OCI-LY1 (cell line): ENCODE measurements at regions not wholly inside any gene's neighbourhood (a gene's known extent, or its start where the extent isn't known, plus 50 kb on each side); places are given as distances from the start of the nearest gene placed in this dataset.

ENCODE experiments used
- H2AFZ ChIP-seq: fragments of 200-600 bp; sonication (generic), shearing (Covaris generic); 2 replicates; pipeline ENCODE4 v1.6.0; 2014; ENCODE audit warnings: antibody characterized with exemption, mild to moderate bottlenecking, low read length
- H3F3A ChIP-seq: fragments of 200-600 bp; sonication (generic), shearing (Covaris generic); 2 replicates; pipeline ENCODE4 v1.6.0; 2014; ENCODE audit warnings: mild to moderate bottlenecking, antibody characterized with exemption, low read length, moderate library complexity; ENCODE audit not compliant: insufficient read depth
- H3K27ac ChIP-seq: fragments of 200-600 bp; sonication (generic); 2 replicates; pipeline ENCODE4 v1.5.1; 2014; ENCODE audit warnings: low read length, mixed run types, mild to moderate bottlenecking, low read depth; ENCODE audit not compliant: poor library complexity, severe bottlenecking
- H3K27me3 ChIP-seq: fragments of 200-600 bp; sonication (generic); 2 replicates; pipeline ENCODE4 v1.6.0; 2014; ENCODE audit warnings: antibody characterized with exemption, mild to moderate bottlenecking, low read length, moderate library complexity; ENCODE audit not compliant: insufficient read depth
- H3K36me3 ChIP-seq: fragments of 200-600 bp; sonication (generic); 2 replicates; pipeline ENCODE4 v1.6.1; 2014; ENCODE audit warnings: mild to moderate bottlenecking, antibody characterized with exemption, low read length, moderate library complexity, mixed read lengths; ENCODE audit not compliant: insufficient read depth
- H3K4me1 ChIP-seq: fragments of 200-600 bp; sonication (generic); 2 replicates; pipeline ENCODE4 v1.5.1; 2014; ENCODE audit warnings: mild to moderate bottlenecking, low read length, moderate library complexity; ENCODE audit not compliant: insufficient read depth, severe bottlenecking
- H3K4me2 ChIP-seq: fragments of 200-600 bp; sonication (generic), shearing (Covaris generic); 2 replicates; pipeline ENCODE4 v1.6.1; 2014; ENCODE audit warnings: low read length
- H3K4me3 ChIP-seq: fragments of 200-600 bp; sonication (generic); 2 replicates; pipeline ENCODE4 v1.5.1; 2014; ENCODE audit warnings: low read length, low read depth, mild to moderate bottlenecking, mixed read lengths; ENCODE audit not compliant: poor library complexity, severe bottlenecking
- H3K79me2 ChIP-seq: fragments of 200-600 bp; shearing (Covaris generic); 2 replicates; pipeline ENCODE4 v1.6.1; 2016; ENCODE audit warnings: mixed run types, low read length, mixed read lengths; ENCODE audit not compliant: insufficient read depth
- H3K9ac ChIP-seq: fragments of 200-600 bp; sonication (generic), shearing (Covaris generic); 2 replicates; pipeline ENCODE4 v1.6.1; 2014; ENCODE audit warnings: mild to moderate bottlenecking, low read length, mixed read lengths
- H3K9me2 ChIP-seq: fragments of 200-600 bp; sonication (generic), shearing (Covaris generic); 2 replicates; pipeline ENCODE4 v1.6.1; 2014; ENCODE audit warnings: low read depth, mild to moderate bottlenecking, low read length, mixed read lengths
- H3K9me3 ChIP-seq: fragments of 200-600 bp; shearing (Covaris generic); 2 replicates; pipeline ENCODE4 v1.6.1; 2014; ENCODE audit warnings: low read length, mixed read lengths
- H4K20me1 ChIP-seq: fragments of 200-600 bp; sonication (generic), shearing (Covaris generic); 2 replicates; pipeline ENCODE4 v1.6.0; 2016; ENCODE audit warnings: mild to moderate bottlenecking, low read length; ENCODE audit not compliant: insufficient read depth
- CTCF ChIP-seq: fragments of 200-600 bp; sonication (generic), shearing (Covaris generic); IDR thresholded peaks from 2 replicates; pipeline ENCODE4 v1.5.1; 2017; ENCODE audit warnings: mild to moderate bottlenecking, antibody characterized with exemption, low read length, moderate library complexity, mixed read lengths
- EZH2 ChIP-seq: fragments of 200-600 bp; sonication (generic), shearing (Covaris generic); IDR thresholded peaks from 2 replicates; pipeline ENCODE4 v1.8.0; 2017; ENCODE audit warnings: borderline replicate concordance, mixed run types, mild to moderate bottlenecking, antibody characterized with exemption, low read length, moderate library complexity, mixed read lengths

GRCh38 chr14:99333214-99333613 is 61.2 kb upstream of the BCL11B start:
- Histone ChIP-seq H3K27ac (no peak overlapping the region), H3K9me2 (no peaks in the 10 kb centered on the region), H3K79me2 (no peaks in the 10 kb centered on the region), H3K4me3 (no peak overlapping the region), H3K9ac (no peak overlapping the region), H3K4me2 (no peak overlapping the region), H3K4me1 (no peaks in the 10 kb centered on the region), H3K9me3 (no peaks in the 10 kb centered on the region), H2AFZ (no peak overlapping the region), H3K36me3 (no peaks in the 10 kb centered on the region), H4K20me1 (no peaks in the 10 kb centered on the region), H3K27me3 (no peaks in the 10 kb centered on the region), H3F3A (no peaks in the 10 kb centered on the region)
- TF ChIP-seq EZH2 (no peak), CTCF (no peak)

- H3K9me2 ChIP-seq = no peaks in the 10 kb centered on the region
- H3K4me2 ChIP-seq = no peak overlapping the region
- H3K4me3 ChIP-seq = no peak overlapping the region
- H3K27ac ChIP-seq = no peak overlapping the region
- H2AFZ ChIP-seq = no peak overlapping the region
- no peaks in the 10 kb centered on the region for H3K27me3 ChIP-seq
- TF ChIP-seq CTCF (no peak), EZH2 (no peak)
- no peaks in the 10 kb centered on the region for H3K36me3 ChIP-seq
- no peaks in the 10 kb centered on the region for H4K20me1 ChIP-seq
- H3F3A ChIP-seq = no peaks in the 10 kb centered on the region
- H3K9ac ChIP-seq = no peak overlapping the region
- no peaks in the 10 kb centered on the region for H3K9me3 ChIP-seq
- H3K79me2 ChIP-seq = no peaks in the 10 kb centered on the region
- H3K4me1 ChIP-seq = no peaks in the 10 kb centered on the region
Observed at GRCh38 chr14:99331811-99332210, 59.8 kb upstream of the BCL11B start.

GRCh38 chr14:99330316-99331240 is 58.6 kb upstream of the BCL11B start:
- Histone ChIP-seq H3K9ac (no peak overlapping the region), H3K27me3 (no peaks in the 10 kb centered on the region), H3K9me2 (no peaks in the 10 kb centered on the region), H3K79me2 (no peaks in the 10 kb centered on the region), H3F3A (no peaks in the 10 kb centered on the region), H3K27ac (no peak overlapping the region), H3K9me3 (no peaks in the 10 kb centered on the region), H4K20me1 (no peaks in the 10 kb centered on the region), H3K36me3 (no peaks in the 10 kb centered on the region), H3K4me2 (no peak overlapping the region), H2AFZ (no peak overlapping the region), H3K4me3 (no peak overlapping the region), H3K4me1 (no peaks in the 10 kb centered on the region)
- TF ChIP-seq EZH2 = no peak
